WTC11 (cell line): ENCODE measurements at regions not wholly inside any gene's neighbourhood (a gene's known extent, or its start where the extent isn't known, plus 50 kb on each side); places are given as distances from the start of the nearest gene placed in this dataset.

Experiments used
- ATAC-seq: fragments of 200-7000 bp; cut with Tn5 transposase; 2 replicates; pipeline ENCODE4 v1.10.0; 2021; ENCODE audit warnings: mild to moderate bottlenecking, moderate library complexity
- CTCF ChIA-PET: fragments of 300-600 bp; sonication (Branson Sonifier 250); formaldehyde crosslinking; loops from one replicate; lab custom pipeline; 2021; ENCODE audit warnings: antibody characterized with exemption; lab: Charles Lee
- POLR2A ChIA-PET: fragments of 350-600 bp; sonication (Branson Sonifier 250); formaldehyde crosslinking; loops from one replicate; lab custom pipeline; 2021; ENCODE audit warnings: antibody characterized with exemption; lab: Charles Lee
- DNase-seq: peaks from one replicate; pipeline ENCODE4 v3.0.0; 2021; ENCODE audit warnings: low spot score
- H3K27ac Mint-ChIP-seq: 2 replicates; pipeline ENCODE4 v1.8.0; 2021; ENCODE audit warnings: mixed read lengths
- H3K27me3 Mint-ChIP-seq: 2 replicates; pipeline ENCODE4 v1.8.0; 2021; ENCODE audit warnings: low read depth, mild to moderate bottlenecking, moderate library complexity, mixed read lengths
- H3K36me3 Mint-ChIP-seq: 2 replicates; pipeline ENCODE4 v1.8.0; 2021; ENCODE audit warnings: mixed read lengths
- H3K4me1 Mint-ChIP-seq: 2 replicates; pipeline ENCODE4 v1.8.0; 2022; ENCODE audit warnings: mixed read lengths
- H3K4me3 Mint-ChIP-seq: 2 replicates; pipeline ENCODE4 v1.8.0; 2021; ENCODE audit warnings: mild to moderate bottlenecking, moderate library complexity, mixed read lengths
- H3K9me3 Mint-ChIP-seq: 2 replicates; pipeline ENCODE4 v1.8.0; 2021; ENCODE audit warnings: mixed read lengths
- ATF1 ChIP-seq: sonication (generic); formaldehyde crosslinking; IDR thresholded peaks from 2 replicates; pipeline ENCODE4 v1.8.1; 2023; ENCODE audit warnings: mild to moderate bottlenecking, moderate library complexity, missing genetic modification reagents
- FOXJ3 ChIP-seq: sonication (generic); formaldehyde crosslinking; IDR thresholded peaks from 2 replicates; pipeline ENCODE4 v1.9.0; 2021; ENCODE audit warnings: missing genetic modification reagents, mild to moderate bottlenecking, borderline replicate concordance
- FOXK1 ChIP-seq: sonication (generic); formaldehyde crosslinking; IDR thresholded peaks from 2 replicates; pipeline ENCODE4 v1.8.0; 2022; ENCODE audit warnings: mild to moderate bottlenecking, moderate library complexity, missing genetic modification reagents
- GTF2I ChIP-seq: fragments of 250-450 bp; sonication (Bioruptor Pico); conservative IDR thresholded peaks from 2 replicates; pipeline ENCODE4 v1.4.0; 2021; ENCODE audit warnings: mild to moderate bottlenecking
- MXD4 ChIP-seq: fragments of 250-450 bp; sonication (Bioruptor Pico); IDR thresholded peaks from 2 replicates; pipeline ENCODE4 v1.8.0; 2021; ENCODE audit warnings: mild to moderate bottlenecking, moderate library complexity, borderline replicate concordance
- NFE2L1 ChIP-seq: sonication (generic); formaldehyde crosslinking; IDR thresholded peaks from 2 replicates; pipeline ENCODE4 v1.8.1; 2023; ENCODE audit warnings: missing genetic modification reagents
- SMAD3 ChIP-seq: sonication (generic); formaldehyde crosslinking; IDR thresholded peaks from 2 replicates; pipeline ENCODE4 v1.8.0; 2022; ENCODE audit warnings: missing genetic modification reagents, mild to moderate bottlenecking, borderline replicate concordance
- TCF7 ChIP-seq: sonication (generic); formaldehyde crosslinking; IDR thresholded peaks from 2 replicates; pipeline ENCODE4 v1.8.0; 2022; ENCODE audit warnings: mild to moderate bottlenecking, low read depth, missing genetic modification reagents, moderate library complexity
- TP53 ChIP-seq: sonication (generic); formaldehyde crosslinking; IDR thresholded peaks from 2 replicates; pipeline ENCODE4 v1.8.1; 2023; ENCODE audit warnings: mild to moderate bottlenecking, missing genetic modification reagents
- ZBTB21 ChIP-seq: sonication (generic); formaldehyde crosslinking; IDR thresholded peaks from 2 replicates; pipeline ENCODE4 v1.8.1; 2023; ENCODE audit warnings: mild to moderate bottlenecking, missing genetic modification reagents, borderline replicate concordance
- ZNF219 ChIP-seq: sonication (generic); formaldehyde crosslinking; IDR thresholded peaks from 2 replicates; pipeline ENCODE4 v1.8.0; 2023; ENCODE audit warnings: missing genetic modification reagents, mild to moderate bottlenecking, borderline replicate concordance
- ZNF396 ChIP-seq: fragments of 250-450 bp; sonication (Bioruptor Pico); IDR thresholded peaks from 2 replicates; pipeline ENCODE4 v1.8.0; 2021; ENCODE audit warnings: mild to moderate bottlenecking, moderate library complexity, borderline replicate concordance
- TF ChIP-seq, protein P1 (sequence below): sonication (generic); formaldehyde crosslinking; IDR thresholded peaks from 2 replicates; pipeline ENCODE4 v1.8.0; 2022; ENCODE audit warnings: mild to moderate bottlenecking, missing genetic modification reagents
- TF ChIP-seq, protein P2 (sequence below): sonication (generic); formaldehyde crosslinking; IDR thresholded peaks from 2 replicates; pipeline ENCODE4 v1.8.0; 2023; ENCODE audit warnings: mild to moderate bottlenecking, missing genetic modification reagents
- TF ChIP-seq, protein P3 (sequence below): fragments of 250-450 bp; sonication (Bioruptor Pico); conservative IDR thresholded peaks from 2 replicates; pipeline ENCODE4 v1.9.0; 2021; ENCODE audit warnings: mild to moderate bottlenecking
- TF ChIP-seq, protein P4 (sequence below): sonication (generic); formaldehyde crosslinking; IDR thresholded peaks from 2 replicates; pipeline ENCODE4 v1.8.1; 2022; ENCODE audit warnings: low read depth, missing genetic modification reagents, borderline replicate concordance
- TF ChIP-seq, protein P5 (sequence below): sonication (generic); formaldehyde crosslinking; IDR thresholded peaks from 2 replicates; pipeline ENCODE4 v1.8.1; 2023; ENCODE audit warnings: mild to moderate bottlenecking, missing genetic modification reagents, moderate library complexity

DNA sequence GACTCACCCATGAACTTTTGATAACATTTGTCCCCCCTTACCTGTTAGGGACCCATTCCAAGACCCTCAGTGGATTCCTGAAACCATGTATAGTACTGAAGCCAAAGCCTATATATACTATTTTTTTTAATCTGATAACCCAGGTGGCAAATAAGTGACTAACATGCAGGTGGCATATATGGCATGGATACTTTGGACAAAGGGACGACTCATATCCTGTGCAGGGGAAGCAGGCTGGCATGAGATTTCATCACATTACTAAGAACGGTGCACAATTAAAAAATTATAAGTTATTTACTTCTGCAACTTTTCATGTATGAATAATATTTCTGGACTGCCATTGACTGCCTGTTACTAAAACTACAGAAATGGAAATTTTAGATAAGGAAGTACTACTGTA lies 880.1 kb upstream of the FBXO33 start (continued):
- TF ChIP-seq ZNF219 (CRISPR knock-in tag) (no peak), ZBTB21 (CRISPR knock-in tag) (no peak), NFE2L1 (CRISPR knock-in tag) (no peak), FOXJ3 (CRISPR knock-in tag) (no peak)
- TF ChIP-seq, all 79 proteins: peak for 0

DNA sequence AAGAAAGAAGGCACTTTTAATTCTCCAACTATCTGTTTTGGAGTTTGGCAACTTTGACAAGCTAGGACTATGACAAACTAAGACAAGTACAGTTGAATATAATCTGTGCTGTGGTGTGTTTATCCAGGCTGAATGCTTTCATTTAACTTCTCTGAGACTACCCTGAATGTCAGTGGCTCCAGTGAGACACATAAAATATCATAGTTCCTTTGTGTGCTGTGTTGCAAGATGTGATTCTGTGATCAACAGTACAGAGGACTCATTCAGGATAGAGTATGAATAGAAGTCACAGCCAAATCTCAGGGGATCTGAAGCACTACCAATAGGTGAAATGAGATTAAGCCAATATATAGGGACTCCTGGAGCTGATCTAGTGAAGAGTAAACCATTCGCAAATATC lies 876.9 kb upstream of the FBXO33 start:
- H3K9me3 Mint-ChIP-seq: peaks cover 4% of the 10 kb centered on the region
- H3K27me3 Mint-ChIP-seq: no peaks in the 10 kb centered on the region
- DNase-seq (no peak), ATAC-seq (no peak)
- H3K4me3 Mint-ChIP-seq: no peak overlapping the region
- H3K36me3 Mint-ChIP-seq: peaks cover 3% of the 10 kb centered on the region; the same call in 1 of the 2 replicates
- POLR2A ChIA-PET: no interaction called here
- CTCF ChIA-PET: no interaction called here
- peaks cover 7% of the 10 kb centered on the region for H3K4me1 Mint-ChIP-seq
- no peak overlapping the region for H3K27ac Mint-ChIP-seq
- TF ChIP-seq, protein P1, sequence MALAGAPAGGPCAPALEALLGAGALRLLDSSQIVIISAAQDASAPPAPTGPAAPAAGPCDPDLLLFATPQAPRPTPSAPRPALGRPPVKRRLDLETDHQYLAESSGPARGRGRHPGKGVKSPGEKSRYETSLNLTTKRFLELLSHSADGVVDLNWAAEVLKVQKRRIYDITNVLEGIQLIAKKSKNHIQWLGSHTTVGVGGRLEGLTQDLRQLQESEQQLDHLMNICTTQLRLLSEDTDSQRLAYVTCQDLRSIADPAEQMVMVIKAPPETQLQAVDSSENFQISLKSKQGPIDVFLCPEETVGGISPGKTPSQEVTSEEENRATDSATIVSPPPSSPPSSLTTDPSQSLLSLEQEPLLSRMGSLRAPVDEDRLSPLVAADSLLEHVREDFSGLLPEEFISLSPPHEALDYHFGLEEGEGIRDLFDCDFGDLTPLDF: no peak
- TF ChIP-seq MXD4 (CRISPR knock-in tag) (no peak), ZBTB21 (CRISPR knock-in tag) (no peak), SMAD3 (CRISPR knock-in tag) (no peak), ATF1 (no peak), TP53 (no peak), GTF2I (no peak), ZNF396 (CRISPR knock-in tag) (no peak), TCF7 (CRISPR knock-in tag) (no peak), ZNF219 (CRISPR knock-in tag) (no peak), FOXK1 (CRISPR knock-in tag) (no peak)
- TF ChIP-seq, protein P2, sequence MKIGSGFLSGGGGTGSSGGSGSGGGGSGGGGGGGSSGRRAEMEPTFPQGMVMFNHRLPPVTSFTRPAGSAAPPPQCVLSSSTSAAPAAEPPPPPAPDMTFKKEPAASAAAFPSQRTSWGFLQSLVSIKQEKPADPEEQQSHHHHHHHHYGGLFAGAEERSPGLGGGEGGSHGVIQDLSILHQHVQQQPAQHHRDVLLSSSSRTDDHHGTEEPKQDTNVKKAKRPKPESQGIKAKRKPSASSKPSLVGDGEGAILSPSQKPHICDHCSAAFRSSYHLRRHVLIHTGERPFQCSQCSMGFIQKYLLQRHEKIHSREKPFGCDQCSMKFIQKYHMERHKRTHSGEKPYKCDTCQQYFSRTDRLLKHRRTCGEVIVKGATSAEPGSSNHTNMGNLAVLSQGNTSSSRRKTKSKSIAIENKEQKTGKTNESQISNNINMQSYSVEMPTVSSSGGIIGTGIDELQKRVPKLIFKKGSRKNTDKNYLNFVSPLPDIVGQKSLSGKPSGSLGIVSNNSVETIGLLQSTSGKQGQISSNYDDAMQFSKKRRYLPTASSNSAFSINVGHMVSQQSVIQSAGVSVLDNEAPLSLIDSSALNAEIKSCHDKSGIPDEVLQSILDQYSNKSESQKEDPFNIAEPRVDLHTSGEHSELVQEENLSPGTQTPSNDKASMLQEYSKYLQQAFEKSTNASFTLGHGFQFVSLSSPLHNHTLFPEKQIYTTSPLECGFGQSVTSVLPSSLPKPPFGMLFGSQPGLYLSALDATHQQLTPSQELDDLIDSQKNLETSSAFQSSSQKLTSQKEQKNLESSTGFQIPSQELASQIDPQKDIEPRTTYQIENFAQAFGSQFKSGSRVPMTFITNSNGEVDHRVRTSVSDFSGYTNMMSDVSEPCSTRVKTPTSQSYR (CRISPR knock-in tag): no peak
- TF ChIP-seq, protein P3, sequence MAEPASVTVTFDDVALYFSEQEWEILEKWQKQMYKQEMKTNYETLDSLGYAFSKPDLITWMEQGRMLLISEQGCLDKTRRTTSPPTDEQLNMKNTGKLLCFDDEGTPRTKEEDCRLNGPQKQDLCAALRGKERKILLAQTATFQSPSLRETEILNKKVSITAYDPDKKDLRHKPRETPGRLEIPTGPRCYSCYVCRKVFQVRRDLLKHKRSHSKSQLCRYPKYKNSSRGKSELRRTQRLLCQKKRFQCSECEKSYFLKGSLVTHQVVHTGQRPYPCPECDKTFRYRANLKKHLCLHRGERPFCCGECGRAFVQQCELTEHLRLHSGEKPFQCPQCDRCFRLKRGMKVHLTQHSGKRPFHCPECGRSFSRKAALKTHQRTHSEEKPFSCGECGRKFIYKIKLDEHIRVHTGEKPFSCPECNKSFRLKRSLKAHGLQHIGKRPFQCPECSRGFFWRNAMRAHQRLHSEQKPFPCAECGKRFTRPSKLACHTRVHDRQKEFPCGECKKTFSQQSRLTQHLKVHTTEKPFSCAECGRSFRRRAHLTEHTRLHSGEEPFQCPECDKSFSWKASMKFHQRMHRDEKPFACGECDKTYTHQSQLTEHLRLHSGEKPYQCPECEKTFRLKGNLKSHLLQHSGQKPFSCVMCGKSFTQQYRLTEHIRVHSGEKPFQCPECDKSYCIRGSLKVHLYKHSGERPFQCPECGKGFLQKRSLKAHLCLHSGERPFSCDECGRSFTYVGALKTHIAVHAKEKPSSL: no peak
- TF ChIP-seq, protein P4, sequence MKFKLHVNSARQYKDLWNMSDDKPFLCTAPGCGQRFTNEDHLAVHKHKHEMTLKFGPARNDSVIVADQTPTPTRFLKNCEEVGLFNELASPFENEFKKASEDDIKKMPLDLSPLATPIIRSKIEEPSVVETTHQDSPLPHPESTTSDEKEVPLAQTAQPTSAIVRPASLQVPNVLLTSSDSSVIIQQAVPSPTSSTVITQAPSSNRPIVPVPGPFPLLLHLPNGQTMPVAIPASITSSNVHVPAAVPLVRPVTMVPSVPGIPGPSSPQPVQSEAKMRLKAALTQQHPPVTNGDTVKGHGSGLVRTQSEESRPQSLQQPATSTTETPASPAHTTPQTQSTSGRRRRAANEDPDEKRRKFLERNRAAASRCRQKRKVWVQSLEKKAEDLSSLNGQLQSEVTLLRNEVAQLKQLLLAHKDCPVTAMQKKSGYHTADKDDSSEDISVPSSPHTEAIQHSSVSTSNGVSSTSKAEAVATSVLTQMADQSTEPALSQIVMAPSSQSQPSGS (CRISPR knock-in tag): no peak
- TF ChIP-seq, protein P5, sequence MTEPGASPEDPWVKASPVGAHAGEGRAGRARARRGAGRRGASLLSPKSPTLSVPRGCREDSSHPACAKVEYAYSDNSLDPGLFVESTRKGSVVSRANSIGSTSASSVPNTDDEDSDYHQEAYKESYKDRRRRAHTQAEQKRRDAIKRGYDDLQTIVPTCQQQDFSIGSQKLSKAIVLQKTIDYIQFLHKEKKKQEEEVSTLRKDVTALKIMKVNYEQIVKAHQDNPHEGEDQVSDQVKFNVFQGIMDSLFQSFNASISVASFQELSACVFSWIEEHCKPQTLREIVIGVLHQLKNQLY (CRISPR knock-in tag): no peak
- TF ChIP-seq, all 79 proteins: peak for 0
